ENCODE measurements at regions not wholly inside any gene's neighbourhood (a gene's known extent, or its start where the extent isn't known, plus 50 kb on each side); places are given as distances from the start of the nearest gene placed in this dataset.

- H3K27ac ChIP-seq: no peak overlapping the region
- TF ChIP-seq CTCF (IDR thresholded peaks at IDR 0.05): no peak
- no peaks in the 10 kb centered on the region for H3K4me1 ChIP-seq
- H3K27me3 ChIP-seq: no peaks in the 10 kb centered on the region
- intact Hi-C loops (cut with DNase I; ENCODE audit: low total_unique reads): no loop called here
- DNase-seq: no peak
- no peaks in the 10 kb centered on the region for H3K9me3 ChIP-seq
- H3K4me3 ChIP-seq: no peak overlapping the region
- H3K36me3 ChIP-seq: no peaks in the 10 kb centered on the region
Measured at GRCh38 chr2:12089001-12089400, 342.6 kb downstream of the LPIN1 start.

- Histone ChIP-seq H3K9me3 (no peaks in the 10 kb centered on the region), H3K4me1 (no peaks in the 10 kb centered on the region), H3K27me3 (no peaks in the 10 kb centered on the region), H3K4me3 (no peak overlapping the region), H3K36me3 (no peaks in the 10 kb centered on the region), H3K27ac (no peak overlapping the region)
- no peak for DNase-seq
- TF ChIP-seq CTCF (IDR thresholded peaks at IDR 0.05): no peak
- intact Hi-C loops (cut with DNase I; ENCODE audit: low total_unique reads): no loop called here
Measured at GRCh38 chr2:12089496-12089895, 343.1 kb downstream of the LPIN1 start.

DNA sequence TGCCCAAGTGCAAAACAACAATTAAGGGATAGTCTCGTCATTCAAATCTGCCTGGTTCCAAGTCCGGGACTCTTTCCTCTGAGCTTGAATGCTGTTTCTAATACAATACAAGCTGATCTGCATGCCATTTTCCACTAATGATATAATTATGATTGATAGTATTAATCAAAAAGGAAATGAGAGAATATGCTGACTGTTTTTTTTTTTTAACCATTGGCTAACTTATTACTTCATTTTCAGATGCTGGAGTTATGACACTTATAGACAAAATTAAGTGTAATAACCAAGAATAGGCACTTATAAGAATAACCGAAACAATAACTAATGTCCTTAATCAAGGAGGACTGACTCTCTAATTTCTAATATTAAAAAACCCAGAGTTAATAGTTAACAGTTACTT is 343.6 kb downstream of the LPIN1 start:
- Histone ChIP-seq H3K27ac (no peak overlapping the region), H3K27me3 (no peaks in the 10 kb centered on the region), H3K36me3 (no peaks in the 10 kb centered on the region), H3K4me1 (no peaks in the 10 kb centered on the region), H3K9me3 (no peaks in the 10 kb centered on the region), H3K4me3 (no peak overlapping the region)
- intact Hi-C loops (cut with DNase I; ENCODE audit: low total_unique reads): no loop called here
- no peak for TF ChIP-seq CTCF (IDR thresholded peaks at IDR 0.05)
- no peak for DNase-seq

GRCh38 chr2:12090590-12090989 is 344.2 kb downstream of the LPIN1 start:
- DNase-seq: no peak
- H3K27ac ChIP-seq: no peak overlapping the region
- H3K27me3 ChIP-seq: no peaks in the 10 kb centered on the region
- H3K4me1 ChIP-seq: no peaks in the 10 kb centered on the region
- intact Hi-C loops (cut with DNase I; ENCODE audit: low total_unique reads): no loop called here
- H3K36me3 ChIP-seq: no peaks in the 10 kb centered on the region
- no peak for TF ChIP-seq CTCF (IDR thresholded peaks at IDR 0.05)
- no peak overlapping the region for H3K4me3 ChIP-seq
- no peaks in the 10 kb centered on the region for H3K9me3 ChIP-seq

GRCh38 chr2:12091201-12091806 is 344.9 kb downstream of the LPIN1 start:
- Histone ChIP-seq H3K4me1 (no peaks in the 10 kb centered on the region), H3K4me3 (no peak overlapping the region), H3K36me3 (no peaks in the 10 kb centered on the region), H3K27me3 (no peaks in the 10 kb centered on the region), H3K27ac (no peak overlapping the region), H3K9me3 (no peaks in the 10 kb centered on the region)
- intact Hi-C loops (cut with DNase I; ENCODE audit: low total_unique reads): no loop called here
- no peak for DNase-seq
- TF ChIP-seq CTCF (IDR thresholded peaks at IDR 0.05): no peak

- Histone ChIP-seq H3K27me3 (no peaks in the 10 kb centered on the region), H3K9me3 (no peaks in the 10 kb centered on the region), H3K4me1 (no peaks in the 10 kb centered on the region), H3K27ac (no peak overlapping the region), H3K36me3 (no peaks in the 10 kb centered on the region), H3K4me3 (no peak overlapping the region)
- intact Hi-C loops (cut with DNase I; ENCODE audit: low total_unique reads): no loop called here
- TF ChIP-seq CTCF (IDR thresholded peaks at IDR 0.05): no peak
- DNase-seq: no peak
Measured at GRCh38 chr2:12094134-12094533, 347.7 kb downstream of the LPIN1 start.

Measured in tibial artery (tissue), 4 donors.